Suppressor macrophage (primary cell): ENCODE measurements at regions not wholly inside any gene's neighbourhood (a gene's known extent, or its start where the extent isn't known, plus 50 kb on each side); places are given as distances from the start of the nearest gene placed in this dataset.
"Not testable (repeated sequence)": the region's sequence is repeated elsewhere in the genome, so short reads cannot be mapped to it uniquely, and the experiment has no call there.

Experiments
- DNase-seq, 4 experiments: peaks; one replicate each; pipeline ENCODE4 v3.0.0-alpha.2; 2020 to 2022

DNA sequence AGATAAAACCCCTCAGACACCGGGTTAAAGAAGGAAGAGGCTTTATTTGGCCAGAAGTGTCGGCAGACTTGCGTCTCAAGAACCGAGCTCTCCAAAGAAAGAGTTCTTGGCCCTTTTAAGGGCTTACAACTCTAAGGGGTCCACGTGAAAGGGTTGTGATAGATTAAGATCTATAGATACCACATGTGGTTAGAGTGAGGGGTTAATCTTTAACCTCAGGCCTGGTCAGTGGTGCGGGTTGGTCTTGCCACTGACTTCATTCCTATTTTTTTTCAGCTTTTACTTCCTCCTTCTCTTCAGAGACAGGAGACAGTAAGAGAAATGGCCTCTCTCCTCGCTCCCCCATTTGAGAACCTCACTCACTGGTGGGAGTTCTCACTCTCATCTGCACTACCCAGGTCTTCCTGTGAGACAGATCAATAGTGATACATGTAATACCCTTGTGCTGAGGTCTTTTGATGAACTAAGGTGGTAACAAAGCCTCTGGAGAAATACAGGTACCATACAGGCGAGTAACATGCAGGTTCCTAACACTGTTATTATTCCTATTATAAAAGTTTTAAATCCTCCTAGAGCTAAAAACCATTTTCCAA lies 52.4 kb upstream of the COX7C start:
- DNase-seq: no peak

DNA sequence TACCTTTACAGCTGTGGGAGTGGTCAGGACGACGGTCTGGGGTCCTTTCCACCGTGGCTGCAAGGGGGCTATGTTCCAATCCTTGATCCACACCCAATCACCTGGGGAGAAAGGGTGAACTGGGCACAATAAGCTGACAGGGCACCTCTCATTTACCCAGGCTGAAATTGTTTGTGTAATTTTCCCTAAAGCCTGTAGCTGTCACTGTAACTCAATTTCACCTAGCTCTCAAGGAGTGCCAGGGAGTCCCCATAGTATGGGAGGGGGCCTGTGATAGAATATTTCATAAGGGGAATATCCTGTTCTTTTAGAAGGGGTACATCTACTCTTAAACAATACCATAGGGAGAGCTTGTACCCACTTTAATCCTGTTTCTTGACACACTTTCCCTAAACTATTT lies 51.7 kb upstream of the COX7C start:
- not testable (repeated sequence) for DNase-seq
